B cell (primary cell): ENCODE measurements at regions not wholly inside any gene's neighbourhood (a gene's known extent, or its start where the extent isn't known, plus 50 kb on each side); places are given as distances from the start of the nearest gene placed in this dataset.

Experiments
- ATAC-seq: fragments of 200-7000 bp; cut with Tn5 transposase; one replicate; pipeline ENCODE4 v1.10.0; 2021; ENCODE audit warnings: low read depth, mild to moderate bottlenecking, moderate number of reproducible peaks, moderate library complexity
- CTCF ChIA-PET: fragments of 350-600 bp; sonication (Branson Sonifier 250); formaldehyde crosslinking; loops from one replicate; lab custom pipeline; 2021; ENCODE audit warnings: antibody characterized with exemption, inconsistent platforms; lab: Charles Lee
- POLR2A ChIA-PET: fragments of 350-600 bp; sonication (Branson Sonifier 250); formaldehyde crosslinking; loops from one replicate; lab custom pipeline; 2021; ENCODE audit warnings: antibody characterized with exemption; lab: Charles Lee
- DNase-seq: peaks from one replicate; pipeline ENCODE4 v3.0.0; 2013
- H2AFZ ChIP-seq: 2 replicates; pipeline ENCODE4 v1.6.1; 2012; ENCODE audit warnings: mild to moderate bottlenecking, low read depth, low read length; ENCODE audit not compliant: insufficient read depth, poor library complexity, severe bottlenecking
- H3K27ac ChIP-seq, 2 donors: 1 replicate in 1 of 2; 2 replicates in 1 of 2; pipeline ENCODE4 v1.5.1; 2012 to 2013; ENCODE audit warnings: low read length in 2 of 2, mild to moderate bottlenecking in 2 of 2, moderate library complexity in 1 of 2
- H3K27me3 ChIP-seq, 4 experiments: fragments of 200-600 bp in 1 of 4; sonication (generic) in 1 of 4; replicated peaks in 1 of 4; 1 replicate in 2 of 4; 2 replicates in 2 of 4; pipeline versions ENCODE4 v1.6.1 to v1.7.0; 2013 to 2016; ENCODE audit warnings: low read length in 3 of 4, mild to moderate bottlenecking in 2 of 4, mixed read lengths in 1 of 4, moderate library complexity in 1 of 4; ENCODE audit not compliant: insufficient read depth in 4 of 4, control insufficient read depth in 3 of 4; ENCODE audit errors: control extremely low read depth in 1 of 4
- H3K36me3 ChIP-seq, 2 experiments: replicated peaks in 1 of 2; 1 replicate in 1 of 2; 2 replicates in 1 of 2; pipeline versions ENCODE4 v1.6.1 to v1.7.1; 2013; ENCODE audit warnings: low read length in 1 of 2; ENCODE audit not compliant: insufficient read depth in 2 of 2, control insufficient read depth in 1 of 2; ENCODE audit errors: control extremely low read depth in 1 of 2, extremely low read depth in 1 of 2
- H3K4me1 ChIP-seq, 2 donors: fragments of 200-600 bp in 1 of 2; sonication (generic) in 1 of 2; 1 replicate in 1 of 2; 2 replicates in 1 of 2; pipeline versions ENCODE4 v1.5.1 to v1.6.1; 2013 to 2017; ENCODE audit warnings: low read length in 2 of 2; ENCODE audit not compliant: control insufficient read depth in 2 of 2, insufficient read depth in 2 of 2
- H3K4me2 ChIP-seq: replicated peaks from 2 replicates; pipeline ENCODE3; 2012; ENCODE audit warnings: mild to moderate bottlenecking, low read depth, low read length; ENCODE audit not compliant: poor library complexity, severe bottlenecking
- H3K4me3 ChIP-seq, 5 experiments: fragments of 200-600 bp in 1 of 5; sonication (generic) in 1 of 5; 1 replicate in 3 of 5; 2 replicates in 2 of 5; pipeline versions ENCODE4 v1.5.1 to v1.7.0; 2011 to 2016; ENCODE audit warnings: low read length in 4 of 5, mild to moderate bottlenecking in 4 of 5, low read depth in 2 of 5, control low read depth in 1 of 5, moderate library complexity in 1 of 5; ENCODE audit not compliant: insufficient read depth in 1 of 5; ENCODE audit errors: control extremely low read depth in 1 of 5, extremely low read depth in 1 of 5
- H3K79me2 ChIP-seq: fragments of 200-600 bp; sonication (generic); one replicate; pipeline ENCODE4 v1.6.0; 2016; ENCODE audit warnings: low read length; ENCODE audit not compliant: control insufficient read depth, insufficient read depth
- H3K9ac ChIP-seq: fragments of 200-600 bp; sonication (generic); 2 replicates; pipeline ENCODE4 v1.6.1; 2017; ENCODE audit warnings: mild to moderate bottlenecking, low read length, moderate library complexity
- H3K9me3 ChIP-seq, 3 donors: one replicate each; pipeline versions ENCODE4 v1.6.1 to v1.7.1; 2013; ENCODE audit warnings: low read length in 2 of 3; ENCODE audit not compliant: control insufficient read depth in 2 of 3, insufficient read depth in 1 of 3; ENCODE audit errors: control extremely low read depth in 1 of 3
- H4K20me1 ChIP-seq: 2 replicates; pipeline ENCODE4 v1.6.0; 2012; ENCODE audit warnings: mild to moderate bottlenecking, low read length; ENCODE audit not compliant: insufficient read depth, control insufficient read depth, poor library complexity, severe bottlenecking
- H3K27ac Mint-ChIP-seq: one replicate; pipeline ENCODE4 v1.8.0; 2021; ENCODE audit warnings: mixed read lengths
- H3K27me3 Mint-ChIP-seq: one replicate; pipeline ENCODE4 v1.8.0; 2021; ENCODE audit warnings: mixed read lengths
- H3K4me1 Mint-ChIP-seq: one replicate; pipeline ENCODE4 v1.8.0; 2021; ENCODE audit warnings: mixed read lengths
- H3K4me3 Mint-ChIP-seq: one replicate; pipeline ENCODE4 v1.8.0; 2021; ENCODE audit warnings: mixed read lengths
- H3K9me3 Mint-ChIP-seq: one replicate; pipeline ENCODE4 v1.8.0; 2022; ENCODE audit warnings: mixed read lengths; ENCODE audit not compliant: insufficient read depth
- EZH2 ChIP-seq: IDR thresholded peaks from 2 replicates; pipeline ENCODE4 v1.6.1; 2012; ENCODE audit warnings: borderline replicate concordance, low read depth, mild to moderate bottlenecking, moderate library complexity, low read length; ENCODE audit not compliant: insufficient read depth, poor library complexity, severe bottlenecking
- WGBS: methylation state at CpG from one replicate; pipeline ENCODE4 v1.1.5; 2013; ENCODE audit warnings: missing lambda C conversion rate; ENCODE audit not compliant: insufficient coverage; 5-methylcytosine and 5-hydroxymethylcytosine counted together
- intact Hi-C: fragments of 100-400 bp; cut with micrococcal nuclease; formaldehyde crosslinking; loops from one replicate; pipeline ENCODE4 v1.10.0; 2022
- TF ChIP-seq, protein P1 (sequence below): fragments of 200-600 bp; IDR thresholded peaks from one replicate; pipeline ENCODE4 v1.8.0; 2022; ENCODE audit warnings: antibody characterized with exemption, mild to moderate bottlenecking

DNA sequence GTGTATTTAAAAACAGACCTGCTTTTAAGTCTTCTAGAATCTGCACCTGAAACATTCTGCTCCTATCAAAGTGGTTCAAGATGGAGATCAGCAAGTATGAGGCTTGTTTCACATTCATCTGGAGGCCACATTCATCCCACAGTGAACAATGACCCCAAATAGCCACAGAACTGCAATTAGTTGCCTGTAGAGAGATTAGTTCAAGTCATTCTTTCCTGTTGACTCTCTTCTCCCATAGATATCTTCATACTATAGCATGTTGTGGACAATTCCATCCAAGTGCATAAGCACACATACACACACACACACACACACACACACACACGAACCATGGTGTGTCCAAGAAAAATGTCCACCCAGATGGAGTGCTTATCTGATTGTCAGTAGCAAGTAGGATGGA lies 101.7 kb upstream of the FGGY start:
- H3K27ac ChIP-seq: no peak overlapping the region

DNA sequence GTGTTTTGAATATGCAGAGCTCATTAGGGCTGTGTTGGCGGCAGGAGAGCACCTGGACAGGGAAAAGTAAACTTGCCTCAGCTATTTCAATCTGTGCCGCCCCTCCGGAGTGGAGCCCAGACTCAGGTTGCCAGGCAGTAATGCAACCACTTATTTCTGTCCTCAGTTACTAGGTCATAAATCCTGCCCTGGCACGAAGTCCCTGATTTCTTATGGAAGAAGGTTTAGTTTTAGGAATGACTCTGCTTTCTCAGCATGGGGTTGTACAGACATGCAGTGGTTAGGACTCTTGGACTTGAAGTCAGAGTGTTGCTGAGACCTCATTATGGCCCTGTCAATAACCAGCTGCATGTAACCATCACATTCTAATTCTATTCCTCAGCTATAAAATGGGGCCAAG lies 98.3 kb upstream of the FGGY start:
- Mint-ChIP-seq H3K4me3 (no peak overlapping the region), H3K27me3 (peaks cover 4% of the 10 kb centered on the region), H3K27ac (no peak overlapping the region), H3K4me1 (peaks cover 6% of the 10 kb centered on the region), H3K9me3 (no peaks in the 10 kb centered on the region)
- Histone ChIP-seq H3K4me1 (peaks cover 4 to 6% of the 10 kb centered on the region in 2 donors), H3K79me2 (no peaks in the 10 kb centered on the region), H3K36me3 (no peaks in the 10 kb centered on the region), H3K9me3 (peaks cover 0 to under 1% (median 0%) of the 10 kb centered on the region in 3 donors), H4K20me1 (no peaks in the 10 kb centered on the region), H3K4me2 (no peak overlapping the region), H3K4me3 (no peak overlapping the region), H3K9ac (no peak overlapping the region), H3K27ac (no peak overlapping the region), H3K27me3 (peaks cover 0 to 5% (median 0%) of the 10 kb centered on the region in 4 experiments), H2AFZ (no peak overlapping the region)
- DNase-seq (no peak), ATAC-seq (no peak)
- TF ChIP-seq, protein P1, sequence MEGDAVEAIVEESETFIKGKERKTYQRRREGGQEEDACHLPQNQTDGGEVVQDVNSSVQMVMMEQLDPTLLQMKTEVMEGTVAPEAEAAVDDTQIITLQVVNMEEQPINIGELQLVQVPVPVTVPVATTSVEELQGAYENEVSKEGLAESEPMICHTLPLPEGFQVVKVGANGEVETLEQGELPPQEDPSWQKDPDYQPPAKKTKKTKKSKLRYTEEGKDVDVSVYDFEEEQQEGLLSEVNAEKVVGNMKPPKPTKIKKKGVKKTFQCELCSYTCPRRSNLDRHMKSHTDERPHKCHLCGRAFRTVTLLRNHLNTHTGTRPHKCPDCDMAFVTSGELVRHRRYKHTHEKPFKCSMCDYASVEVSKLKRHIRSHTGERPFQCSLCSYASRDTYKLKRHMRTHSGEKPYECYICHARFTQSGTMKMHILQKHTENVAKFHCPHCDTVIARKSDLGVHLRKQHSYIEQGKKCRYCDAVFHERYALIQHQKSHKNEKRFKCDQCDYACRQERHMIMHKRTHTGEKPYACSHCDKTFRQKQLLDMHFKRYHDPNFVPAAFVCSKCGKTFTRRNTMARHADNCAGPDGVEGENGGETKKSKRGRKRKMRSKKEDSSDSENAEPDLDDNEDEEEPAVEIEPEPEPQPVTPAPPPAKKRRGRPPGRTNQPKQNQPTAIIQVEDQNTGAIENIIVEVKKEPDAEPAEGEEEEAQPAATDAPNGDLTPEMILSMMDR: no peak
- no peak for TF ChIP-seq EZH2
- 91% methylated on average over 3 of the region's 4 CpGs for WGBS
- CTCF ChIA-PET: interaction anchor here (1.3 kb wide), 1 partner anchor 9 kb away, joined by 3 read pairs; no protein-coding TSS in a partner anchor
- POLR2A ChIA-PET: no interaction called here
- intact Hi-C loops: no loop called here

More for the DNA sequence above, 101.7 kb upstream of the FGGY start:
- Mint-ChIP-seq H3K9me3 (no peaks in the 10 kb centered on the region), H3K27me3 (no peaks in the 10 kb centered on the region), H3K27ac (no peak overlapping the region), H3K4me1 (no peaks in the 10 kb centered on the region), H3K4me3 (no peak overlapping the region)
- CTCF ChIA-PET: no interaction called here
- POLR2A ChIA-PET: no interaction called here
- Histone ChIP-seq H3K4me2 (no peak overlapping the region), H3K4me1 (no peaks in the 10 kb centered on the region), H2AFZ (no peak overlapping the region), H3K36me3 (no peaks in the 10 kb centered on the region), H3K9ac (no peak overlapping the region), H3K4me3 (no peak overlapping the region), H3K9me3 (peaks cover 2 to 3% (median 3%) of the 10 kb centered on the region in 3 donors), H3K27me3 (no peaks in the 10 kb centered on the region), H3K79me2 (no peaks in the 10 kb centered on the region), H4K20me1 (no peaks in the 10 kb centered on the region)
- no peak for DNase-seq
- no CpG with 5 or more reads among the region's 1 CpG for WGBS
- intact Hi-C loops: no loop called here
- ATAC-seq: no peak
- no peak for TF ChIP-seq EZH2
- TF ChIP-seq, protein P1: no peak
